IPS DF 4.7 (cell line): ENCODE measurements at regions not wholly inside any gene's neighbourhood (a gene's known extent, or its start where the extent isn't known, plus 50 kb on each side); places are given as distances from the start of the nearest gene placed in this dataset.
"Not testable (repeated sequence)": the region's sequence is repeated elsewhere in the genome, so short reads cannot be mapped to it uniquely, and the experiment has no call there.

Experiments used
- DNase-seq: peaks from one replicate; pipeline ENCODE4 v3.0.0-alpha.2; 2013; ENCODE audit warnings: low spot score; ENCODE audit errors: extremely low read depth

DNA sequence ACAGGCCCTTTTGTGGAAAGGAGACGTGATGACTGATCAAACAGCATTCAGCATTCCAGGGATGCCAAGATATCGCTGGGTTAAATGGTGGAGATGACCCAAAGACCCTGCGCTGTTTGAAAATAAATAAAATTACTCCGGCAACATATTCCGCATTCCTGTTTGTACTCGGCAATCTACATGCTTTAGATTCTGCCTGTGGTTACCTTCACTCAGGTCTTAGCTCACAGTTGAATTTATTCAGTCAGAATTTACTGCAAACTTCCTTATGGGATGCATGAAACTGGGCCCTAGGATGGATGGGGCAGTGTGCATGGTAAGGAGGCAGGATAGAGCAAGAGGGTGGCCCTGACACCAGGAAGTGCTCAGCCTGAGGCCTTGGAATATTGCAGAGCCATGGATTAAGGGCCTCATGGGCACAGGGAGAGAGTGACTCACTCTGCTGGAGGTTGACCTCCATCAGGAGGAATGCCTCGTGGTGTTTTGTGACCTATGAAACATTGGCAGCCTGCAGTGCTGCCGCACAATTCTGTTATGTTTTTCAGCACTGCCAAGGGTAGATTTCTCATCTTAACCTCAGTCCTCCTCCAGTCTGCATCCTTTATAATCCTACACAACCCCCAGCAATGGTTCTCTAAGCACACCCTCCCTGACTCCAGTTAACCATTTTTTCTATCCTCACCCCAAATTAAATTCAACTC, 321.4 kb downstream of the IRS1 start:
- no peak for DNase-seq

DNA sequence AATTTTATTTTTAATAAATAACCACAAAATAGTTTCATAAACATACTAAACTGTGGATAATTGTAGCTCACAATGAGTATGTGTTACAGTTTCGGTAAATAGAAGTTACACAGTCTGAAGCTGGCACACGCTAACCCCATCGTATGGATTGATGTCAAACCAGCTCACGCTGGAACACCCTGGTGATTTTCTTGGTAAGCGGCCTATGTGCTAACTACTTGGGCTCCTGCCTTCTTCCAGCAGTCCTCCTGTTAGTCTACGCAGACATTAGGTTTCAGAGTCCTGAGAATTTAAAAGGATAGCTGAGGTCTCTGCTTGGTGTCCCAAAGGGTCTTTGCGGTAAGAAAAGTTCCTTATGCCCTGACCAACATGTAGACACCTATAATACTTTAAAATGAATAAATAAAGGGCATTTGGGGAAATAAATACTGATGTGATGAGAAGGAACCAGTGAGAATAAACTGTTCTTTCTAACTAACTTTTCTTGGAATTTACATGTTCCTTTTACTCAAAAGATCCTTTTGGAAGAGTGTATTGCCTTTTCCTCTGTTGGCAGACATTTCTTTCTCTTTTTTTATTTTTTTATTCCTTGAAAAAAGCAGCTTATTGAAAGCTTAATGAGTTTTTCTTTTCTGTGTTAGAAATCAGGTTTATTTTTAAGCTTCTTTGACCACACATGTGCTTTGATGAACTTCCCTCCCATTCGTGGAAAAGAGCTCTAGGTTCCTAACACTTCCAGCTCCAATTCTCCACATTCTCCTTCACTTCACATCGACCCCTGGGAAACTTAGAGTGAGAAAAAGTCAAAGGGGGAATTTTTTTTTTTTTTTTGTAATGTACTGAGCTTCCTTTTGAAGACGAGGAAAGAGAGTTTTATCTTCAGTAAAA, 322.2 kb downstream of the IRS1 start:
- DNase-seq, result no peak

DNA sequence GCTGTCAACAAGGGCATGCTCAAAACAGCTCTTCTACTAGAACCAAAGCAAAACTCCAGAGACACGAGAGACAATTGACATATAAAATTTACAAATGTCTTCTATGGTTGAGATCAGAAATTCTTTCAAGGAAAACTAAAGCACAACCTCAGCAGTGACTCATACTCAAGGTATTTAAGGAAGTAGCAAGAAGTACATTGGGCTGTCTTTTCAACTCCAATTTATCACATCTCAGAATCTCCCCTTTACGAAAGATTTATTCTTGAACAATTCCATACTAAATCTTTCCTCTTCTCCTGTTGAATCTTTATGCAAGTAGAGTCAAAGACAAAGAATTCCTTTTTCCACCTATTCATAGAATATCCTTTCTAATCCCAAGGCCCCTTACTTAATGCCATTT, 324.0 kb downstream of the IRS1 start:
- DNase-seq, result no peak

DNA sequence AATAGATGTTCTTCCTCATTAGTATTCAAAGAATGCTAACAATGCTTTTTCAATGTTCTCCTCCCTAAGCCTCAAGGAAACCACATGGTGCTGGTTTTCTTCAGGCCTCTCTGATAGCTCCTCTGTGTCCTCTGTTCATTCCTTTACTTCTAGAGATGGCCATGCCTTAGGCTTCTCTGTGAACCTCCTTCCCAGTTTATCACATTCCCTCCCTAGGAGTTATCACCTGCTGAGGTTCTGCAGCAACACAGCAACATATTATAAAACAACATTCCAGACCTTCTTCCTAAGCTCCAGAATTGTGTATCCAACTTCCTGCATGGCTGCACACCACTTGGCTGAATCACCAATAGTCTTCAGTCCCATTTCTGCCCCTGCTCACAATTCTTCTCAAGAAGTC, 325.5 kb downstream of the IRS1 start:
- no peak for DNase-seq

DNA sequence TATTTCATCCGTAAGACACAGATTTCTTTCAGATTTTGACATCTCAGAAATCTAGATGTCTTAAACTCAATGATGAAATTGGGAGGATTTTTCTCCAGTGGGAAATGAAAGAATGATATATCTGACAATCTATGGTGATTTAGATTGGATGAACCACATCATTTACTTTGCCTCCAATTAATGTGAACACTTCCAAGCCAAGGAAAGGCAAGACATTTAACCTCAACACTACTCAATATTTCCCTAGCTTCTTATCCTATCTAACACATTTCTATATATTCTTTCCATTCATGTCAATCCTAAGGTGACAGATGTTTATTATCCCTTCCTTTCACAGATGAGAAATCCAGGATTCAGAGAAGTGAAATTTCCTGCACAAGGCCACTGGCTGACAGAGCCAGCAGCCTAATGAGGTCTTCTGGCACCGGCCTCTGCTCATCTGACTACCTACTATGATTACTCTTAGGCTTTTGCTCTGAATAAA, 327.6 kb downstream of the IRS1 start:
- DNase-seq, result no peak

DNA sequence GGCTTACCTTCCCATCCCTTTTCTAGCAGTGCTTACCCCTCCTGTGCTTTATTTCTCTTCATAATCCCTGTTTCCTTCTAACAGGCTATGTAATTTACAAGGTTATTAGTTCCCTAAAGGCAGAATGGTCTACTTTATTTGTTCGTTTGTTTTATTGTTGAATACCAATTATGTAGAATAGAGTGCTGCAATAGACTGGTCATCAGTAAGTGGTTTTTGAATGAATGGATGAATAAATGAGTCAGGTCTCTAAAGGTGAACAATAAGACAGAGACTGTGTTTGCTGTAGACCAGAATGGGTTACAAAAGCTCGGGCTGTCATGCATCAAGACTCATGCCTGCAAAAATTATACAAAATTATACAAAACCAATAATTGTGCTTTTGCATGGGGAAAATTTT, 332.0 kb downstream of the IRS1 start:
- no peak for DNase-seq

DNA sequence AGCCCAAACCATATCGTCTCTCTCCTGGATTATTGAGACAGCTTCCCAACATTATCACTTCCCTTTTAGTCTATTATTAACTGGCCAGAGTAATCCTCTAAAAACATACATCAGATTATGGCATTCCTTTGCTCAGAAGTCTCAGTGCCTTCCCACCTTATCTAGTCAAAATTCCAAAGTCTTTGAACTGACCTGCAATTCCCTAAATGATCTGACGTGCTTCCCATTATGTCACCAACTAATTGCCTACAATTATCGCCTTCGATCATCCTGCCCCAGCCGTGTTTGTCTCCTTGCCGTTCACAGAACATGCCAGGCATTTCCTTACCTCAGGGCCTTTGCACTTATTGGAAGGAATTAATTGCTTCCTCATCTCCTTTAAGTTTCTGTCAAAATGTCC, 332.4 kb downstream of the IRS1 start:
- no peak for DNase-seq

DNA sequence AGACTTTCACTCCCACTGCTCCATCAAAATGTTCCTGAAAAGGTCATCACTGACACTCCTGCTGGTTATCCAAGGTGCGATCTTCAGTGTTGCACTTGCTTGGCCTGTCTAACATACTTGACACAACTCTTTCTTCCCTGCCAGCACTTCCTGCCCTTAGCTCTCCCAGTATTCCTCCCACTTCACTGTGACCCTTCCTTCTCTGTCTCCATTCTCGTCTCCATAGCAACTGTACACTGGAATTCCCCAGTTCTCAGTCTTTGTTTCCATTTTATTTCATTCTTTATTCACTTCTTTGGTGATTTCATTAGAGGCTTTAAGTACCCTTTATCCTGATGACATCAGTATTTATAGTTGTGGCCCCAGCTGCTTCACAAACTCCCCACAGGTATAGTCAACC, 333.0 kb downstream of the IRS1 start:
- no peak for DNase-seq

DNA sequence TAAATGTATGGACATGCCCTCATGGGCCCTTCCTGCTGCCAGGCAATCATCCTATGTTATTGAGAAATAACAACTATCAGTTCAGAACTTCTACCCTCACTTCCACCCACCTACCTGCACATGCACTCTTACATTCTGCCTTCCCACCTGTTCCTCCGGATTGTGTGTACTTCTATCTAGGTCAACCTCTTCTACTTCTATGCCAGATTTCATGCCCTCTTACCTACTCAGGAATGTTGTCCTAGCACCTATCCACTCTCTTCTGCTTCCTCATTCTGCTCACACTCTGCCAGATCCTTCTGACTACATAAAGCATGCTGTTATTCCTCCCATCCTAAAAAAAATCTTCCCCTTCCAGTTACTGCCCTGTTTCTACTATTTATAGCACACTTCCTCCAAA, 333.5 kb downstream of the IRS1 start:
- no peak for DNase-seq

DNA sequence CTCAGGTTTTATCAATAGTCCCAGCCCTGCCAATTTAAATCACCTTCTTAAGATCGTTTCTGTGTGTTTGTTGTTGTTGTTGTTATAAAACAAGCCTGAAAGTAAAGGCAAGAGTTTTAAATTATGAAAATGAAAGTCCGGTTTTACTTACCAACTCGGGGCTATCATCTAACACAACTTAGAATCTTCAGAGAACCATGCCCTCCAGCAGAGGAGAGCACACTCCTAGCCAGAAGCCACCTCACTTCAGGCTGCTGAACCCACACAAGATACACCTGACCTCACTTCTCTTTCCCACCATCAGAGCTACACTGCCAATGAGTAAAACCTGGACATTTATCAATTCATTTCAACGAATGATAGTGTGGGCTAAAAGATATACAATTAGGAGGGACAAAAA, 335.2 kb downstream of the IRS1 start:
- DNase-seq, result no peak

DNA sequence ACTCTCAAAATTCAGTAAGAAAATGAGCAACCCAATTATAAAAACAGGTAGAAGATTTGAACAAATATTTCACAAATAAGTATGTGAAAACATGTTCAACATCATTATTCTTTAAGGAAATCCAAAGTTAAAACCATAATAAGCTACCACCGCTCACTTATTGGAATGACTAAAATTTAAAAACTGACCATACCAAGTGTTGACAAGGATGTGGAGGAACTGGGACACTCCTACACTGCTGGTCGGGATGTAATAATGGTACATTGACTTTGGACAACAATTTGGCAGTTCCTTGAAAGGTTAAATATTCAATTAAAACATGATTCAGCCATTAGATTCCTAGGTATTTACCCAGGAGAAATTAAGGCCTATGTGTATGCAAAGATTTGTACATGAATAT, 336.5 kb downstream of the IRS1 start:
- DNase-seq, result no peak

DNA sequence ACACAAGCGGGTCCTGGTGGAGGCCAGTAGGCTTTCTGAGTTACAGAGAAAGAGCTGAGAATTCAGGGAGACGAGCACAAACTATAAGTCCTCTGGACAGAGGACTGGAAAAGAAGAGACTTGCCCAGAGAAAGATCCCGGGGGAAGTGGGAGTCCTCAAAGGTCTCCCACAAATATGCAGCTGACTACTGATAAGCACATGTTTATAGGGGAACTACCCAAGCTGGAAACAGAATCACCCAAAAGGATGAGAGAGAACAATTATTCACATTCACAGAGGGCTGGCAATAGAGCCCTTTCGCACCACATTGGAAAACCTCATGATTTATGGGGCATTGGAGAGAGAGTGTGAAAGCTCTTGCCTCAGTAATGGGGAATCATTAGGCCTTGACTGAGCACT, 337.6 kb downstream of the IRS1 start:
- DNase-seq, result no peak

DNA sequence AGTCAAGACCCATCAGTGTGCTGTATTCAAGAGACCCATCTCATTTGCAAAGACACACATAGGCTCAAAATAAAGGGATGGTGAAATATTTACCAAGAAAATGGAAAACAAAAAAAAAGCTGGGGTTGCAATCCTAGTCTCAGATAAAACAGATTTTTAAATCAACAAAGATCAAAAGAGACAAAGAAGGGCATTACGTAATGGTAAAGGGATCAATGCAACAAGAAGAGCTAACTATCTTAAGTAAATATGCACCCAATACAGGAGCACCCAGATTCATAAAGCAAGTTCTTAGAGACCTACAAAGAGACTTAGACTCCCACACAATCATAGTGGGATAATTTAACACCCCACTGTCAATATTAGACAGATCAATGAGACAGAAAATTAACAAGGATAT, 343.5 kb downstream of the IRS1 start:
- not testable (repeated sequence) for DNase-seq

DNA sequence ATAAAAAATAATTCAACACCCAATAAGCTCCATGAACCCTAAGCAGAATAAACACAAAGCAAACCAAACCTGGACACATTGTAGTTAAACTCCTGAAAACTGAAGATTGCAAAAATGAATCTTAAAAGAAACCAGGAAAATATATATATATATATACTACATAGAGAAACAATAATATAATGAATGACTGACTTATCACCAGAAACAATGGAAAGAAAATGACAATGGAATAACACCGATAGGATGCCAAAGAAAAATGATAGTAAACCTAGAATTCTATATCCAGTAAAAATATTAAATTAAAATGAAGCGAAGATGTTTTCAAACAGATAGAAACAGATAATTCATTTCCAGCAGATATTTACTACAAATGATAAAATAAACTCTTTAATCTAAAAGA, 346.9 kb downstream of the IRS1 start:
- DNase-seq, result no peak

DNA sequence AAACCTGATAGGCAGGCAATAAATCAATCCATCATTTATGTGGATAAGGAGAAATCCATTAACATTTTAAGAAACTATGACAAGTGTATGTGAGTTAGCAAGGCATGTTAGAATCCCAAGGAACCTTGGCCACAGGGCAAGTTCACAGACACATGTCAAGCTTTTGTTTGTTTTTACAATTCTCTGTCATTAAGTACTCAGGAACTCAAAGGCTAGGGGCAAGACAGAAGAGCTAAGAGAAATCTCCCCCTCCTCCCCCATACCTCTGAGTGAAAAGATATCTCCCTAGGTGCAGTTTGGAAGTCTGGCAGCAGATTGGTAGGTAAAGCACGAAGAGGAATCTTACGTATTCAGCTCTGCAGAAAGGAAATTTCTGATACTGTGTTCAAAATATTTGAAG, 348.1 kb downstream of the IRS1 start:
- DNase-seq, result no peak

DNA sequence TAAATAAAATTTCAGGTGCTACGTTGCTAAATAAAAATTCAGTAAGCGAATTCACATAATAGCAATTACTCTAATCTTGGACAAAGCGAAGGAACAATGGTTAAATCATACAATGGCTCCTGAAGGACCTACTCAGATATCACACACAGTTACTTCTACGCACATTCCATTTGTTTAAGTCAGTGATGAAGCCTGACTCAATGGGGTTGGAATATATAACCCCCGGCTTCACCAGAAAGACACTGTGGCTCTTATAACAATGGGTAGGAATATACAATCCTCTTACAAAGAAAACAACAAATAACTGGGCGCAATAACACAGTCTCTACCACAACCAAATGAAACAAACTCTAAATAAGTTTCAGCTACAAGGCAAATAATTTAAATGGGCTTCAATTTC, 349.5 kb downstream of the IRS1 start:
- no peak for DNase-seq

DNA sequence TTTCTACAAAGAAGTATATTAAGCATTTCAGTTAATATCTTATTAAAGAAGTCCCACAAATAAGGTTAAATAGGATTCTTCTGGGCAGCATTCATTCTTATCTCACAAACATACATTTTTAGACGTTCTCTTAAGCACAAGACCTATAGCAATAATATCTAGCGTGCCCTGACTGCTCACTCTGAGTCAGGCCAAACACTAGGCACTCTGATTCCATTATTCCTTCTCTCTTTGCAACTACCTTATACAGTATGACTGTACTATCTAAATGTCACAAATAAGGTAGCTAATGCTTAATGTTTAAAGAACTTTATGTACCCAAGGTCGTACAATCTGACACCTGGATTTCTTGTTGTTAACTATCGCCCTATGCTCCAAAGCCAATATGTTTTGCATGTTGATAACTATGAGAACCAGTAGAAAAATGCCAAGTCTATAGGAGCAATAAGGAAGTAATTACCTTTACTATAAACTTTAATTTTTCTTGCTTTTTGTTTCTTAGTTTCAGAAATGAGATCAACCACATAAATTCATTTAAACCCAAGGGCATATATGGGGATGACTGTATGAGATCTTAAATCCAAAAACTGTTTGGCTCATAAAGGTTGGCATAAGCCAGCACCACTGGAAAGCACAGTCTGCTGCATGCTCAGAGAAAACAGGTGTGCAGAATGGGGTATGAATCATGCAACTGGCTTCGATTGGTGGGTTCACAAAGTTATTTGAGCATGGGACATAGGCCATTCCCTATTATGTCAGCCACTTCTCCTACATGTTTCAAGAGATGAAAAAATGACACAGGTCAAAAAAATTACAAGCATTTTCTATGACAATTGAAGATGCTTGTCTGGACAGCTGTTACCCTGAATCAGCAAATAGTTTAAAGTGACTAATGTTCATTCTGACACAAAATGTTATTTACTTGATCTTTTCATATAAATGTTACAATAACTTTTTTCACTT, 352.0 kb downstream of the IRS1 start:
- no peak for DNase-seq

DNA sequence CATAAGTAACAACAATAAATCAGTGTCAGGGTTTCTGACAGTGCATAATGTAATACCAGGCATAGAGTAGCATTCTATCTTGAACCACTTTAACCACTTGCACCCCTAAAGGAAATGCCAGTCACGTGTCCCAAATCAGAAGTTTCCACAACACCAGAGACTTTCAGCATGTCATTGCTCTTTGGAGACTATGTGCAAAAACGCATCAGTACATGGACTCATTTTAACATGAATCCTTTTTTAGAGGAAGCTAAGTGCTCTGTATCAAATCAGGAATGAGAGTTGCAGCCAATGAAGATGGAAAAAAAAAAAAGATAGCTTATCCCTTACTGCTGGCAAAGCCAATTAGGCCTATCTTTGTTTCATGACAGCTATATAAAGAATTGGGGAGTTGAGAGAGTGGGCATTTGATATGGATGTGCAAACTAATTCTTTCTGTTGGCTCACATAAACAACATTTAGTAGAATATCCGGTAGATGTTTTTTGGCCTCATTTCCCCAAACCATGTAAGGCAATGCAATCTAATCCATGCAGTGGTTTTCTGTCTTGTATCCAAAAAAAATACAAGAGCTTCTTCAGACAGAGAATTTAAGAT, 353.1 kb downstream of the IRS1 start:
- no peak for DNase-seq

DNA sequence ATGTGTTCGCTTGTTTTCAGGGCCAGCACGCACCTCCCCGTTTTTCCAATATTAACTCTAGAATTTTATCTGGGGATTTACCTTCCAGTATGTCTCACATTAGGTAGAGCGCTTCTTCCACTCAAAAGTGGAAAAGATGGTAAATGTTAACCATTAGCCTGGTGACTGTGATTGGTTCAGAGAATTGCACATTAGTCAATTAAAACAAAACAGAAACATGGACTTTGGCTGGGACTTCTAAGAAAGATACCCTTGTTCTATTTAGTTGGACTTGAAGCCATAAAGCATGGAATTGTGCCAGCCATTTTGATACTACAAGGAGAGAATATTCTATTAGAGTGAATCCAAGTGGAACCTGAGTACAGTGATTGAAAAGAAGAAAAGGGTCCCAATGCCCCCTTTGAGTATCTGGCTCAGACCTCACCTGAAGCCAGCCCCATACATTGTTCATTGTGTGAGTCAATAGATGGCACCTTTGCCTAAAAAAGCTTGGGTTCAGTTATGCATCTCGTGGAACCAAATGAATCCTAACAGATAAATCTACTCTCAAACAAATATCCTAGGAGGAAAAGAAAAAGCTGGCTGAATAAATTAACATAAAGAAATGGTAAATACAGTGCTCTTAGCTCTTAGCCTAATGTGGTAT, 354.3 kb downstream of the IRS1 start:
- DNase-seq, result no peak

DNA sequence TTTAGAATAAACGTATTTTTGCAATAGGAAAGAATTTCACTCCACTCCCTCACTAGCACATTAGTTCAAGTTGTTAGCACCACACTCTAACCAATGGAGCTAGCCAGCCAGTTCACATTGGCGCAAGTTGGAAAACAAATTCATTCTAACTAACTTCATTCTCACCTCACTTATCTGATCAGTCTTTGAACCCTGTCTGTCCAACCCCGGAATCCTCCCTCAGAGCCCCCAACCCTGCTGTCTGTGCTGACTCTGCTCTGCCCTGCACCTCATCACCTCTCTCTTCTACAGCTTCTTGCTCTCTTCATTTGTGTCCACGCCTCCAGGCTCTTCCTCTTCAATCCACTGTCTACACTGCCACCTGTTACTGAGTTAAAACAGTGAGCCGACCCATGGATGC, 356.5 kb downstream of the IRS1 start:
- no peak for DNase-seq
